ENCODE measurements at regions not wholly inside any gene's neighbourhood (a gene's known extent, or its start where the extent isn't known, plus 50 kb on each side); places are given as distances from the start of the nearest gene placed in this dataset.
A peak's percentile ranks its signal among the peaks of the same experiment; 100 is the strongest.

- DNase-seq (ENCODE audit: low spot score) = no peak
Measured at GRCh38 chr2:19809206-19809605, 92.6 kb downstream of the TTC32 start.

GRCh38 chr2:19807866-19808265 is 93.9 kb downstream of the TTC32 start:
- no peak for DNase-seq (ENCODE audit: low spot score)

- no peak for DNase-seq (ENCODE audit: low spot score)
Measured at GRCh38 chr2:19807346-19807745, 94.4 kb downstream of the TTC32 start.

- no peak for DNase-seq (ENCODE audit: low spot score)
Measured at GRCh38 chr2:19806591-19806990, 95.2 kb downstream of the TTC32 start.

- DNase-seq (ENCODE audit: low spot score) = no peak
Measured at GRCh38 chr2:19806131-19806530, 95.7 kb downstream of the TTC32 start.

GRCh38 chr2:19805266-19805665 is 96.5 kb downstream of the TTC32 start:
- no peak for DNase-seq (ENCODE audit: low spot score)

GRCh38 chr2:19804639-19805260 is 97.0 kb downstream of the TTC32 start:
- DNase-seq (ENCODE audit: low spot score) = no peak

GRCh38 chr2:19802086-19802841 is 99.5 kb downstream of the TTC32 start:
- DNase-seq (ENCODE audit: low spot score) = no peak

GRCh38 chr2:19801367-19802080 is 100.3 kb downstream of the TTC32 start:
- peak; percentile 70 for DNase-seq (ENCODE audit: low spot score)

- no peak for DNase-seq (ENCODE audit: low spot score)
Measured at GRCh38 chr2:19800796-19801195, 101.0 kb downstream of the TTC32 start.

GRCh38 chr2:19799881-19800780 is 101.7 kb downstream of the TTC32 start:
- DNase-seq (ENCODE audit: low spot score) = no peak

- DNase-seq (ENCODE audit: low spot score) = no peak
Measured at GRCh38 chr2:19797871-19798270, 103.9 kb downstream of the TTC32 start.

- no peak for DNase-seq (ENCODE audit: low spot score)
Measured at GRCh38 chr2:19797243-19797810, 104.5 kb downstream of the TTC32 start.

GRCh38 chr2:19796035-19796695 is 105.6 kb downstream of the TTC32 start:
- no peak for DNase-seq (ENCODE audit: low spot score)

GRCh38 chr2:19793132-19793750 is 108.5 kb downstream of the TTC32 start:
- no peak for DNase-seq (ENCODE audit: low spot score)

- no peak for DNase-seq (ENCODE audit: low spot score)
Measured at GRCh38 chr2:19790291-19790690, 111.5 kb downstream of the TTC32 start.

- no peak for DNase-seq (ENCODE audit: low spot score)
Measured at GRCh38 chr2:19787134-19787533, 114.6 kb downstream of the TTC32 start.

- no peak for DNase-seq (ENCODE audit: low spot score)
Measured at GRCh38 chr2:19786408-19787058, 115.2 kb downstream of the TTC32 start.

GRCh38 chr2:19785867-19786266 is 115.9 kb downstream of the TTC32 start:
- DNase-seq (ENCODE audit: low spot score) = no peak

- no peak for DNase-seq (ENCODE audit: low spot score)
Measured at GRCh38 chr2:19785447-19785846, 116.3 kb downstream of the TTC32 start.

Measured in iPS-NIHi11 (cell line).